C1 segment of cervical spinal cord (tissue), 14 donors: ENCODE measurements at regions not wholly inside any gene's neighbourhood (a gene's known extent, or its start where the extent isn't known, plus 50 kb on each side); places are given as distances from the start of the nearest gene placed in this dataset.

ENCODE experiments used
- DNase-seq, 14 donors: peaks; one replicate each; lab custom pipeline; 2025; lab: John Stamatoyannopoulos, UW

GRCh38 chr4:3852309-3852708, 86.1 kb downstream of the ADRA2C start:
- DNase-seq, result no peak

DNA sequence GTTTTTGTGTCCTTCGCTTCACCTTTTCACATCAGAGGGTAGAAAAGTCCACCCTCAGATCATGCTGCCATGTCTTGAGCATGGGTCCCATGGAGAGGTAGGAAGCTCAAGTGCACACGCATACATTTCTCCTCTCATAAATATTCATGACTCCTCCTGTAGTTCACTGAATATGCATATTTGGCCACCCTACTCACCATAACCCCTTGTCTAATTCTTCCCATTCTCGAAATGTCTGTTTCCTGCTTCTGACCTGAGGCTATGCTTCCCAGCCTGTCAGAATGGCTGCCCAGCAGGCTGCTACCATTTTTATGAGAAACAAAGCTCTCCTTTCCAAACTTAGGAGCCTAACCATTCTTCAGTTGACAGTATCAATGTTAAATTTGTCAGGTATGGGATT, 86.5 kb downstream of the ADRA2C start:
- no peak for DNase-seq

DNA sequence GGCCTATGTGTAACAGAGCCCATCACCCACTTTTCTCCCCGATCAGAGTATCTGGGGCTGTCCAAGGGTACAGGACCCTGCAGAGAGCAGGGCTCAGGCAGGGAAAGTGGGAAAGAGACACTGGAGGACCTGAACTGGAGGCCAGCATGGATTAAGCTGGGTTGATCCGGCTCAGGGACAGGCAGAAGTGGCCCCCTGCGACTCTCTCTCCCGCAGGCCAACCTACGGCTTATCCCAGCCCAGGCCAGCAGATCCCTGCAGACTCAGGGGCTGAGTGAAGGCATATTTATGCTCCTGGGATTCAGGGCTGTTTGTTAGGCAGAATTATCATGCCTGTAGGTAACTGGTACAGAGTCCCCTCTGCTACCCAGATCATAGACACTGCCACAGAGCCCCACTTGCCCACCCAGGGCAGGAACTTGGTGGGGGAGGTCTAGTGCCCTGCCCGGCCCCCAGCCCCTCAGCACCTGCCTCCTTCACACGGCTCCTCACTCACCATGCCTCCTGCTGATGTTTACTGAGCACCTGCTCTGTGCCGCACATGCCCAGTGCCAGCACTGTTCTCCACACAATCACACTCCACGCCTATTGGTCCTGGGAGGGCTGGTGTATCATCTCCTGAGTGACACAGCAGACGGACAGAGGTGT, 87.3 kb downstream of the ADRA2C start:
- no peak for DNase-seq

DNA sequence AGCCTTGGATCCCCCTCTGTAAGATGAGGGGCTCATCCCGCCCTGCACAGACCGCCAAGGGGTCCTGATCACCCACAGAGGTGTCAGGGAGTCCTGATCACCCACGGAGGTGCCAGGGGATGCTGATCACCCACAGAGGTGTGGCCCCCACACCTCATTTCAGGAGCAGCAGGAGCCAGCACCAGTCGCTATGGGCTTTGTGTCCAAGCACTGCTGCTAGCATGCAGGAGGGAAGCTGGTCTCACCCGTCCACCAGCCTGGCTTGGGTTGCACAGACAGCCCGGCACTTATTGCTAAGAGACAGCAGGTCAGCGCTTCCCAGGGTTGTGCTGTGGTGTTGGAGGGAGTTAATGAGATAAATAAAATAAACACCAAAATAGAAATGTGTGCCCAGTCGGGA, 88.5 kb downstream of the ADRA2C start:
- DNase-seq, result no peak

DNA sequence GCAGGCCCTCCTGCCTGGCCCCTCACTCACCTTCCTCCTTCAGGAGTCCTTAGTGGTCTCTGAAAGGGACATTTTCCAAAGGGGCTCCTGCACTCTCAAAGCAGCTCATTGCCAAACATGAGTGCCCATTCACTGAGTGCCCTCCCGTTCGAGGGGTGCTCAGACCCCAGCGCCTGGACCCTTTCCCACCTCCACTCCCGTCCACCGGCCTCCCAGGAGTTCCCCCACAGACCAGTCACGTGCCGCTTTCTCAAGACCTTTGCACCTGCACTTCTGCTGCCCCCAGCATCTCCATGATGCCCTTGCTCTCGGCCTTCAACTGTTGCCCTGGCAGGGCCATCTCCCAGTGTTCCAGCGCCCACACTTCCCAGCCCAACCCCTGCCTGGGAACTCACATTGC, 89.5 kb downstream of the ADRA2C start:
- no peak for DNase-seq

GRCh38 chr4:3856604-3857204, 90.5 kb downstream of the ADRA2C start:
- DNase-seq, result no peak

- no peak for DNase-seq
These were observed 91.2 kb downstream of the ADRA2C start for GRCh38 chr4:3857269-3857926.

DNA sequence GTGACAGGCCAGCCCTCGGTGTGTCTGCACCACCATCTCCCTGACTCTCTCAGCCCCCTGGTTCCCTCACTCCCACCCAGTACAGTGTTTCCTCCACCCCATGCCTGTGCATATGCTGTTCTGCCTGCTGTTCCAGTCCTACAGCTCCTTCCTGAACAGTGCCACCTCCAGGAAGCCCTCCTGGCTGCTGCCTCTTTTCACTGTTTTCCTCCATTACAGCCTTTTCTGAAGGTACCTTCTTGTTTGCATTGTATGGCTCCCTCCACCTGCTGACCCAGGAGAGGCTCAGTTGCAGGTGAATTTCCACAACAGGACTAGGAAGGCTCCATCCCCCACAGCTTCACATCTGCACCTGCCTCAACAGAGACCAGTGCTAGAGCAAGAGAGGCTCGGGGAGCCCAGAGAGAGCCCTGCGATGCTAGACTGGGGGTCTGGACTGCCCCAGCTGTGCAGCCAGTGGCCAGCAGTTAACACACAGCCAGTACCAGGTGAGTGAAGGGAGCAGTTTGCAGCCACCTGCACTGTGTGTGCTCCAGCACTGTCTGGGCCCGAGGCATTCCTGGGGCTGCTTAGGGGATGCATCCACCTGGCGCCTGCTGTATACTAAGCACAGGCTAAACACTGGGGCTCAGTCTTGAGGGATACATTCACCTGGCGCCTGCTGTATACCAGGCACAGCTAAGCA, 92.0 kb downstream of the ADRA2C start:
- DNase-seq, result no peak

GRCh38 chr4:3858765-3859388, 92.7 kb downstream of the ADRA2C start:
- no peak for DNase-seq

GRCh38 chr4:3859571-3859970, 93.4 kb downstream of the ADRA2C start:
- DNase-seq, result no peak

DNA sequence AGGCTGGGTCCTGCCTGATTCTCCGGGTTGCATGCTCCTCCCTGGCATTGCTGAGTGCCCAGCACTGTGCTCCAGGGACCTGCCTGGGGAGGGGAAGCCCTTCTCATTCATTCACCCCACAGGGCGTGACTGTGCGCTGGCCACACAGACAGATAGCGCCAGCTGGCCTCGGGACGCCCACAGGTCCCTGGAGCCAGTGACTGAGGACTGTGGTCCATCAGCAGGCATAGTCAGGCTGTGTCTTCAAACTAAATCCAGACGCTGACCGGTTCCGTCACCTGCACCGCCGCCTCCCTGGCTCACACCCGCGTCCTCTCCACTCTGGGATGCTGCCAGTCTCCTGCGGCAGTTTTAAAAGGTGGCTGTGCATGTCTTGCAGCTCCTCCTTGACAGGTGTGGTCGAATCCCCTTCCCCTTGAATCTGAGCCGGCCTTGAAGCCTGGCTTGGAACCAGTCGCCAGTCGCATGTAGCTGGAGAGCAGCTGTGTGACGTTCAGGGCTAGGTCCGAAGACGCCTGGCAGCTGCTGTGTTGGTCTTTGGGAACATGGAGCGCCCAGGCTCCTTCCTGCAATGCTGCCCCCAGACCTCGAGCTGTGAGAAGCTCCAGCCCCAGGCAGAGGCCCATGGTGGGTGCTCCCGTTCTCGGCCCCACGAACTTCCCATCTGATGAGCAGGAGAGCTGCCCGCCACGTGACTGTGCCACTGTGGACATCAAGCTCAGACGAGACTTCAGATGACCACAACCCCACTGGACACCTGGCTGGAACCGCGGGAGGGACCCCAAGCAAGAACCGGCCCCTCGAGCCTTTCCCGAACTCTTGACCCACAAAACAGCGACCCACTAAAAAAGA, 94.1 kb downstream of the ADRA2C start:
- no peak for DNase-seq

DNA sequence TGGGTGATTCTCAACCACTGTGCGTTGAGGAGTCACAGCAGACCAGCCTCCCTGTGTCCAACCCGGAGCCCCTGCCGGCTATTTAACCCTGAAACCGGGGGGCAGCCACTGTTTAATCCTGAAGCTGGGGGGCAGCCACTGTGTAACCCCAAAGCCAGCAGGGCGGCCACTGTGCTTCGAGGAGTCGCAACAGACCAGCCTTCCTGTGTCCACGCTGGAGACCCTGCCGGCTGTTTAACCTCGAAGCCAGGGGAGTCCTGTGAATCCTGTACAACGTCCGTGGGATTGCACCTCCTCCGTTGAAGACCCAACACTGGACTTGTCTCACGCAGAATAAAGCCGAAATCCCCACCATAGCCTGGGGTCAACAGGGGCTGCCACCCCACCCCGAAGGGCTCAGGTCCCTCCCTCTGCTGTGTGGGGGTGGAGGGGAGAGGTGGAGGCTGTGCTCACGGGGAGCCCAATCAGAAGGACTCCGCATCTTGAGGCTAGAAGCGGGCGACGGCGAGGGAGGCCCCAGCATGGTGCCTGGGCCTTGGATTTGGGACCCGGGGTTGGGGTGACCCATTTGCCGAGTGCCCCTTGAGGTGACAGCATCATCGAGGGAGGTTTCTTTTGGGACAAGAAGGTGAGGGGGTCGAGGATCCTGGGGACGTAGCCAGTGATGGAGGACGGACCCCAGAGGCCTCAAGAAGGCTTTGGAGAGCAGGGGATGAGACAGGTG, 94.9 kb downstream of the ADRA2C start:
- no peak for DNase-seq

DNA sequence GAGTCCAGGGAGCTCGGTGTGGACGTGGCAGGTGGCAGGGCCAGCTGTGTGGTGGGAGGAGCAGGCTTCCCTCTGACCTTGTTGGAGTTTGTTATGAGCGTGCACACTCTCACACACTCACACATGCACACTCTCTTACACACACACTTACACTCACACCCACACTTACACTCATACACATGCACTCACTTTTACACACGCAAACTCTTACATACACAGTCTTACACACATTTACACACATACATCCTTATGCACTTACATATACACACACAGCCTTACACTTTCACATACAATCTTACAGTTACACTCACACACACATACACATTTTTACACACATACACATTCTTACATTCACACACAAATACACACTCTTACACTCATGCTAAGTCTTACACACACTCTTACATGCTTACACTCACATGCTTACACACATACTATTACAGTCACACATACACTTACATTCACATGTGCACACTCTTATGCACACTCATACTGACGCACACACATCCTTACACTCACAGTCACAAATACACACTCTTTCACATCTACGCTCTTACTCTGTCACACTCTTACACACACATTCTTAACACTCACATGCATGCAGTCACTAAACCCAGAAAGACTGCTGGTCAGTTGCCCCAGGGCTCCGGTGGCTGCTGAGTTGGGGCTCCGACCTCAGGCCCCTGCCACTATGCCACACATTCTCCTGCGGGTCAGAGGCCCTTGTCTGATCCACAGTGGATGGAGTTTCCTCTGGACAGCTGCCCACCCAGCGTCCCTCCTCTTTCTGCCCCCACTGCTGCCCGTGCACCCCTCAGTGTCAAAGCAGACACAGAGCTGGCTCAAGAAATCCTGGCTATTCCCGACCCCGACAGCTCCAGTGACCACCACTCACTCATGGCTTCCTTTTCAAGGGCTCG, 95.8 kb downstream of the ADRA2C start:
- DNase-seq, result no peak

- DNase-seq, result no peak
These were observed 96.6 kb downstream of the ADRA2C start for GRCh38 chr4:3862640-3863420.

- no peak for DNase-seq
These were observed 97.9 kb downstream of the ADRA2C start for GRCh38 chr4:3863841-3864741.

- no peak for DNase-seq
These were observed 98.8 kb downstream of the ADRA2C start for GRCh38 chr4:3864742-3865721.
